ENCODE measurements at regions not wholly inside any gene's neighbourhood (a gene's known extent, or its start where the extent isn't known, plus 50 kb on each side); places are given as distances from the start of the nearest gene placed in this dataset.

DNA sequence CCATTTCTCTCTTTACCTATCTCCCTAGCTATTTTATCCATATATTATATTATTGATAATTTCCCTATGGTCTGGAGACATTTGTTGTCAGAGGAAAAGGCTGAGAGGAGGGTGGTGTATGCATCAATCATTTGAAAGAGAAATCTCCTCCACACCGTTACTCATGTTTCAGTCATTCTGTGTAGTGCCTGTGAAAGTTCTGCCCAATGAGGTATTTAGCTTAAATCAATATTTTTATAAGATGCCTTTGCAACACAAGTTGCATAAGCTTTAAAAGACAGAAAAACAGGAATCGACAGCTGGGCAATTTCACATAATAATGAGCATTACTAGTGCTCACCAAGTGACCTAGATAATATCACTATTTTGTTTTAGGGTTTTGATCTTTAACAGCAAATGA is 363.7 kb upstream of the FSIP2 start:
- TF ChIP-seq, protein P1, sequence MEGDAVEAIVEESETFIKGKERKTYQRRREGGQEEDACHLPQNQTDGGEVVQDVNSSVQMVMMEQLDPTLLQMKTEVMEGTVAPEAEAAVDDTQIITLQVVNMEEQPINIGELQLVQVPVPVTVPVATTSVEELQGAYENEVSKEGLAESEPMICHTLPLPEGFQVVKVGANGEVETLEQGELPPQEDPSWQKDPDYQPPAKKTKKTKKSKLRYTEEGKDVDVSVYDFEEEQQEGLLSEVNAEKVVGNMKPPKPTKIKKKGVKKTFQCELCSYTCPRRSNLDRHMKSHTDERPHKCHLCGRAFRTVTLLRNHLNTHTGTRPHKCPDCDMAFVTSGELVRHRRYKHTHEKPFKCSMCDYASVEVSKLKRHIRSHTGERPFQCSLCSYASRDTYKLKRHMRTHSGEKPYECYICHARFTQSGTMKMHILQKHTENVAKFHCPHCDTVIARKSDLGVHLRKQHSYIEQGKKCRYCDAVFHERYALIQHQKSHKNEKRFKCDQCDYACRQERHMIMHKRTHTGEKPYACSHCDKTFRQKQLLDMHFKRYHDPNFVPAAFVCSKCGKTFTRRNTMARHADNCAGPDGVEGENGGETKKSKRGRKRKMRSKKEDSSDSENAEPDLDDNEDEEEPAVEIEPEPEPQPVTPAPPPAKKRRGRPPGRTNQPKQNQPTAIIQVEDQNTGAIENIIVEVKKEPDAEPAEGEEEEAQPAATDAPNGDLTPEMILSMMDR (IDR thresholded peaks at IDR 0.05): no peak
- TF ChIP-seq POLR2A (IDR thresholded peaks at IDR 0.05): no peak

Measured in uterus (tissue), 2 donors.